Panc1 (cell line): ENCODE measurements at regions not wholly inside any gene's neighbourhood (a gene's known extent, or its start where the extent isn't known, plus 50 kb on each side); places are given as distances from the start of the nearest gene placed in this dataset.

Experiments
- ATAC-seq: fragments of 200-7000 bp; cut with Tn5 transposase; 2 replicates; pipeline ENCODE4 v1.9.1; 2020; ENCODE audit warnings: mild to moderate bottlenecking, moderate library complexity
- BruUV-seq: library from RNA; stranded (reverse); fragments of 400-500 nt; replicated peaks from 2 replicates; lab custom pipeline; 2021; lab: Mats Ljungman, UMichigan
- CTCF ChIA-PET: fragments of 300-600 bp; sonication (Branson Sonifier 250); formaldehyde crosslinking; loops from one replicate; lab custom pipeline; 2022; ENCODE audit warnings: antibody characterized with exemption; lab: Charles Lee
- POLR2A ChIA-PET: fragments of 300-600 bp; sonication (Branson Sonifier 250); formaldehyde crosslinking; loops from one replicate; lab custom pipeline; 2022; ENCODE audit warnings: antibody characterized with exemption; lab: Charles Lee
- DNase-seq: peaks from one replicate; pipeline ENCODE4 v3.0.0-alpha.2; 2010; ENCODE audit warnings: low read depth, low spot score
- H3K27ac ChIP-seq: 2 replicates; pipeline ENCODE4 v1.5.1; 2011; ENCODE audit warnings: mild to moderate bottlenecking, low read length, inconsistent platforms
- H3K27me3 ChIP-seq: fragments of 200-500 bp; sonication (Bioruptor generic); 2 replicates; pipeline ENCODE4 v1.6.0; 2014; ENCODE audit warnings: low read length, inconsistent platforms; ENCODE audit not compliant: control insufficient read depth, insufficient read depth
- H3K36me3 ChIP-seq: fragments of 200-500 bp; sonication (Bioruptor generic); 2 replicates; pipeline ENCODE4 v1.5.1; 2014; ENCODE audit warnings: inconsistent platforms, mild to moderate bottlenecking, low read length, moderate library complexity; ENCODE audit not compliant: control insufficient read depth, insufficient read depth
- H3K4me1 ChIP-seq: 2 replicates; pipeline ENCODE4 v1.5.1; 2011; ENCODE audit warnings: inconsistent platforms, mild to moderate bottlenecking, low read length, moderate library complexity; ENCODE audit not compliant: control insufficient read depth, insufficient read depth
- H3K4me3 ChIP-seq, 2 experiments: 2 replicates each; pipeline ENCODE4 v1.5.1; 2011 to 2012; ENCODE audit warnings: low read depth in 2 of 2, low read length in 2 of 2, mild to moderate bottlenecking in 2 of 2, inconsistent platforms in 1 of 2, moderate library complexity in 1 of 2
- H3K9me3 ChIP-seq: fragments of 200-500 bp; sonication (Bioruptor generic); 2 replicates; pipeline ENCODE4 v1.5.1; 2014; ENCODE audit warnings: low read depth, mild to moderate bottlenecking, inconsistent platforms, low read length, moderate library complexity; ENCODE audit not compliant: control insufficient read depth, insufficient read depth
- POLR2AphosphoS5 ChIP-seq: IDR thresholded peaks from 2 replicates; pipeline ENCODE4 v1.6.1; 2012; ENCODE audit warnings: mild to moderate bottlenecking, low read depth, low read length, moderate library complexity
- SIN3A ChIP-seq: IDR thresholded peaks from 2 replicates; pipeline ENCODE4 v1.6.1; 2012; ENCODE audit warnings: low read depth, mild to moderate bottlenecking, low read length, moderate library complexity, borderline replicate concordance; ENCODE audit not compliant: insufficient read depth
- TCF7L2 ChIP-seq: IDR thresholded peaks from 2 replicates; pipeline ENCODE4 v1.6.1; 2011; ENCODE audit warnings: mild to moderate bottlenecking, low read depth, low read length, inconsistent platforms
- in situ Hi-C: cut with HindIII; loops from 2 replicates; pipeline ENCODE4 v1.10.0; 2016; ENCODE audit warnings: low sequenced_read_pairs, low pct_unique_long_range_greater_than_20kb
- intact Hi-C: fragments of 100-400 bp; cut with micrococcal nuclease; formaldehyde crosslinking; loops from one replicate; pipeline ENCODE4 v1.10.0; 2022; ENCODE audit not compliant: unreplicated experiment
- TF ChIP-seq, protein P1 (sequence below): fragments of 450-650 bp; IDR thresholded peaks from 2 replicates; pipeline ENCODE4 v1.5.1; 2017; ENCODE audit warnings: mild to moderate bottlenecking
- TF ChIP-seq, protein P2 (sequence below), 2 experiments: IDR thresholded peaks; 2 replicates each; pipeline ENCODE4 v1.6.1; 2011 to 2012; ENCODE audit warnings: low read depth in 2 of 2, control low read depth in 1 of 2, low read length in 1 of 2, mild to moderate bottlenecking in 1 of 2, moderate library complexity in 1 of 2; ENCODE audit not compliant: insufficient read depth in 1 of 2

DNA sequence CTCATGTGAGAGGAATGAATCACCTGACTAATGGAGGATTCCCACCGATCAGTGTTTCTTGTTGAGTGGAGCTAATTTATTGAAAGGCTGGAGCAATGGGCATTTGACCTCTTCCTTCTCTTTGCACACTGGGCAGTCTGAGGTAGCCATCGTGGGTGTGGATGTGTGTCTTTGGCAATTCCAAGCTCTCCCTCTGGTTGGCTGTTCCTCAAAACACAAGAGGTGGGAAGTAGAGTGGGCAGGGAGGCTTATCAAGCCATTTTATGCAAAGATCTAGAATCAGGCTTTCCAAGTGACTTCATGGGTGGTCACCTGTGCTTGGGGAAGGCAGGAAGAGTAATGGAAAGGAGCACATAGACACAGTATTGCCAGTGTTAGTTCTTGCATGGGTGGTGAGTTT, 154.8 kb downstream of the INSIG2 start:
- POLR2A ChIA-PET, result no interaction called here
- no peaks in the 10 kb centered on the region for H3K27me3 ChIP-seq
- H3K9me3 ChIP-seq, result no peaks in the 10 kb centered on the region
- in situ Hi-C loops, result no loop called here
- intact Hi-C loops, result no loop called here
- CTCF ChIA-PET, result no interaction called here
- H3K4me1 ChIP-seq, result no peaks in the 10 kb centered on the region
- no peak overlapping the region for H3K4me3 ChIP-seq
- no peaks in the 10 kb centered on the region for H3K36me3 ChIP-seq
- TF ChIP-seq POLR2AphosphoS5 (no peak), SIN3A (no peak), TCF7L2 (no peak)
- TF ChIP-seq, protein P1, sequence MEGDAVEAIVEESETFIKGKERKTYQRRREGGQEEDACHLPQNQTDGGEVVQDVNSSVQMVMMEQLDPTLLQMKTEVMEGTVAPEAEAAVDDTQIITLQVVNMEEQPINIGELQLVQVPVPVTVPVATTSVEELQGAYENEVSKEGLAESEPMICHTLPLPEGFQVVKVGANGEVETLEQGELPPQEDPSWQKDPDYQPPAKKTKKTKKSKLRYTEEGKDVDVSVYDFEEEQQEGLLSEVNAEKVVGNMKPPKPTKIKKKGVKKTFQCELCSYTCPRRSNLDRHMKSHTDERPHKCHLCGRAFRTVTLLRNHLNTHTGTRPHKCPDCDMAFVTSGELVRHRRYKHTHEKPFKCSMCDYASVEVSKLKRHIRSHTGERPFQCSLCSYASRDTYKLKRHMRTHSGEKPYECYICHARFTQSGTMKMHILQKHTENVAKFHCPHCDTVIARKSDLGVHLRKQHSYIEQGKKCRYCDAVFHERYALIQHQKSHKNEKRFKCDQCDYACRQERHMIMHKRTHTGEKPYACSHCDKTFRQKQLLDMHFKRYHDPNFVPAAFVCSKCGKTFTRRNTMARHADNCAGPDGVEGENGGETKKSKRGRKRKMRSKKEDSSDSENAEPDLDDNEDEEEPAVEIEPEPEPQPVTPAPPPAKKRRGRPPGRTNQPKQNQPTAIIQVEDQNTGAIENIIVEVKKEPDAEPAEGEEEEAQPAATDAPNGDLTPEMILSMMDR, result no peak
- TF ChIP-seq, protein P2, sequence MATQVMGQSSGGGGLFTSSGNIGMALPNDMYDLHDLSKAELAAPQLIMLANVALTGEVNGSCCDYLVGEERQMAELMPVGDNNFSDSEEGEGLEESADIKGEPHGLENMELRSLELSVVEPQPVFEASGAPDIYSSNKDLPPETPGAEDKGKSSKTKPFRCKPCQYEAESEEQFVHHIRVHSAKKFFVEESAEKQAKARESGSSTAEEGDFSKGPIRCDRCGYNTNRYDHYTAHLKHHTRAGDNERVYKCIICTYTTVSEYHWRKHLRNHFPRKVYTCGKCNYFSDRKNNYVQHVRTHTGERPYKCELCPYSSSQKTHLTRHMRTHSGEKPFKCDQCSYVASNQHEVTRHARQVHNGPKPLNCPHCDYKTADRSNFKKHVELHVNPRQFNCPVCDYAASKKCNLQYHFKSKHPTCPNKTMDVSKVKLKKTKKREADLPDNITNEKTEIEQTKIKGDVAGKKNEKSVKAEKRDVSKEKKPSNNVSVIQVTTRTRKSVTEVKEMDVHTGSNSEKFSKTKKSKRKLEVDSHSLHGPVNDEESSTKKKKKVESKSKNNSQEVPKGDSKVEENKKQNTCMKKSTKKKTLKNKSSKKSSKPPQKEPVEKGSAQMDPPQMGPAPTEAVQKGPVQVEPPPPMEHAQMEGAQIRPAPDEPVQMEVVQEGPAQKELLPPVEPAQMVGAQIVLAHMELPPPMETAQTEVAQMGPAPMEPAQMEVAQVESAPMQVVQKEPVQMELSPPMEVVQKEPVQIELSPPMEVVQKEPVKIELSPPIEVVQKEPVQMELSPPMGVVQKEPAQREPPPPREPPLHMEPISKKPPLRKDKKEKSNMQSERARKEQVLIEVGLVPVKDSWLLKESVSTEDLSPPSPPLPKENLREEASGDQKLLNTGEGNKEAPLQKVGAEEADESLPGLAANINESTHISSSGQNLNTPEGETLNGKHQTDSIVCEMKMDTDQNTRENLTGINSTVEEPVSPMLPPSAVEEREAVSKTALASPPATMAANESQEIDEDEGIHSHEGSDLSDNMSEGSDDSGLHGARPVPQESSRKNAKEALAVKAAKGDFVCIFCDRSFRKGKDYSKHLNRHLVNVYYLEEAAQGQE (IDR thresholded peaks at IDR 0.05; ENCODE audit: insufficient read depth in 1 of 2, low read depth in 2 of 2, low read length in 1 of 2), result no peak
- no peak overlapping the region for H3K27ac ChIP-seq
- ATAC-seq, result no peak
- no peak for DNase-seq
- BruUV-seq, result no TSS peak

DNA sequence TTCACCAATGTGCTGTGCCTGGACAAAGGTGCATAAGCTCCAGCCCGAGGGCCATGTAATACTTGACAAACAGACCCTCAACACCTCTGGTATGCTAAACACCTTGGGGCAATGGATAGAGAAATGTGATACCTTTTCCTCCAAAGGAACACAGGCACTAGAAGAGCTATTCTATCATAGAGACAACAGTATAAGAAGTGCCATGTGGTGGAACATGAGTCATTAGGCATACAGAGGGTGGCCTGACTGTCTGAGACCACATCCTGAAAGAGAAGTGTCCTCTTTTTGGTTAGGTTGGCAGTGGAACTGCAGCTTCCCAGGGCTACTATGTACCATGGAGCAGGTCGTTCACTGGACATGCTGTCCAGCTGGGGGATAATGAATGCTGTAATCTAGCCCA, 153.9 kb downstream of the INSIG2 start:
- no peaks in the 10 kb centered on the region for H3K27me3 ChIP-seq
- H3K27ac ChIP-seq, result no peak overlapping the region
- no peaks in the 10 kb centered on the region for H3K4me1 ChIP-seq
- in situ Hi-C loops (no loop called here), intact Hi-C loops (no loop called here)
- TF ChIP-seq, protein P1, result no peak
- TF ChIP-seq SIN3A (no peak), POLR2AphosphoS5 (no peak)
- TF ChIP-seq, protein P2 (IDR thresholded peaks at IDR 0.05; ENCODE audit: insufficient read depth in 1 of 2, low read depth in 2 of 2, low read length in 1 of 2), result no peak
- DNase-seq, result no peak
- no peak for ATAC-seq
- BruUV-seq, result no TSS peak
- H3K4me3 ChIP-seq, result no peak overlapping the region
- CTCF ChIA-PET, result interaction anchor here (0.6 kb wide), 1 partner anchor 29 kb away, joined by 11 read pairs; no protein-coding TSS in a partner anchor
- POLR2A ChIA-PET, result no interaction called here
- no peaks in the 10 kb centered on the region for H3K9me3 ChIP-seq
- H3K36me3 ChIP-seq, result no peaks in the 10 kb centered on the region
